Naive thymus-derived CD4-positive, alpha-beta T cell (primary cell): ENCODE measurements at regions not wholly inside any gene's neighbourhood (a gene's known extent, or its start where the extent isn't known, plus 50 kb on each side); places are given as distances from the start of the nearest gene placed in this dataset.

Experiments used
- ATAC-seq: fragments of 150-1000 bp; cut with Tn5 transposase; 2 replicates; pipeline ENCODE4 v1.10.0; 2021; ENCODE audit warnings: mild to moderate bottlenecking, moderate library complexity
- CTCF ChIA-PET: fragments of 350-600 bp; sonication (Branson Sonifier 250); formaldehyde crosslinking; loops from one replicate; lab custom pipeline; 2021; ENCODE audit warnings: antibody characterized with exemption; lab: Charles Lee
- POLR2A ChIA-PET: fragments of 350-600 bp; sonication (Branson Sonifier 250); formaldehyde crosslinking; loops from one replicate; lab custom pipeline; 2021; ENCODE audit warnings: antibody characterized with exemption, inconsistent platforms; lab: Charles Lee
- DNase-seq, 9 donors: peaks; one replicate each; pipeline versions ENCODE4 v3.0.0 to v3.0.0-alpha.2; 2020 to 2022; ENCODE audit warnings: mixed read lengths in 1 of 9
- H3K27ac ChIP-seq: one replicate; pipeline ENCODE4 v1.7.0; 2013; ENCODE audit warnings: mild to moderate bottlenecking, low read depth, low read length, moderate library complexity
- H3K27me3 ChIP-seq, 2 donors: one replicate each; pipeline ENCODE4 v1.7.0; 2013; ENCODE audit warnings: low read length in 2 of 2, mild to moderate bottlenecking in 2 of 2, moderate library complexity in 2 of 2; ENCODE audit not compliant: control insufficient read depth in 2 of 2, insufficient read depth in 2 of 2
- H3K36me3 ChIP-seq, 3 experiments: 1 replicate in 2 of 3; 2 replicates in 1 of 3; pipeline ENCODE4 v1.7.0; 2013; ENCODE audit warnings: low read length in 3 of 3, mild to moderate bottlenecking in 3 of 3, moderate library complexity in 1 of 3; ENCODE audit not compliant: insufficient read depth in 3 of 3, control insufficient read depth in 2 of 3
- H3K4me1 ChIP-seq, 2 donors: one replicate each; pipeline ENCODE4 v1.7.0; 2013; ENCODE audit warnings: low read length in 2 of 2, mild to moderate bottlenecking in 2 of 2, moderate library complexity in 1 of 2; ENCODE audit not compliant: control insufficient read depth in 2 of 2, insufficient read depth in 2 of 2
- H3K4me3 ChIP-seq: 2 replicates; pipeline ENCODE4 v1.7.0; 2013; ENCODE audit warnings: mild to moderate bottlenecking, low read length
- H3K9me3 ChIP-seq, 3 experiments: 1 replicate in 2 of 3; 2 replicates in 1 of 3; pipeline ENCODE4 v1.7.0; 2013; ENCODE audit warnings: low read length in 3 of 3; ENCODE audit not compliant: control insufficient read depth in 2 of 3
- H3K27ac Mint-ChIP-seq, 9 donors: one replicate each; pipeline ENCODE4 v1.8.0; 2020 to 2022; ENCODE audit warnings: mixed read lengths in 9 of 9, mild to moderate bottlenecking in 8 of 9, moderate library complexity in 5 of 9, inconsistent platforms in 2 of 9
- H3K27me3 Mint-ChIP-seq, 5 donors: one replicate each; pipeline ENCODE4 v1.8.0; 2021 to 2022; ENCODE audit warnings: mixed read lengths in 5 of 5, mild to moderate bottlenecking in 1 of 5
- H3K36me3 Mint-ChIP-seq, 5 donors: one replicate each; pipeline ENCODE4 v1.8.0; 2020 to 2022; ENCODE audit warnings: mixed read lengths in 5 of 5, mild to moderate bottlenecking in 3 of 5, inconsistent platforms in 1 of 5
- H3K4me1 Mint-ChIP-seq, 7 donors: one replicate each; pipeline ENCODE4 v1.8.0; 2020 to 2022; ENCODE audit warnings: mixed read lengths in 7 of 7, mild to moderate bottlenecking in 3 of 7, inconsistent platforms in 1 of 7
- H3K4me3 Mint-ChIP-seq, 10 donors: one replicate each; pipeline ENCODE4 v1.8.0; 2020 to 2022; ENCODE audit warnings: mild to moderate bottlenecking in 10 of 10, mixed read lengths in 10 of 10, moderate library complexity in 6 of 10, inconsistent platforms in 2 of 10
- H3K9me3 Mint-ChIP-seq, 11 donors: one replicate each; pipeline ENCODE4 v1.8.0; 2020 to 2022; ENCODE audit warnings: mixed read lengths in 11 of 11, mild to moderate bottlenecking in 4 of 11, inconsistent platforms in 1 of 11, moderate library complexity in 1 of 11
- intact Hi-C, 2 donors: fragments of 100-400 bp; cut with micrococcal nuclease; formaldehyde crosslinking; loops; one replicate each; pipeline ENCODE4 v1.15.1; 2023

- no peak overlapping the region for H3K4me3 ChIP-seq
- H3K36me3 Mint-ChIP-seq: no peaks in the 10 kb centered on the region
- no peaks in the 10 kb centered on the region for H3K9me3 ChIP-seq
- no peaks in the 10 kb centered on the region for H3K4me1 Mint-ChIP-seq
- peaks cover 0 to 21% (median 6%) of the 10 kb centered on the region in 11 donors for H3K9me3 Mint-ChIP-seq
- H3K27ac Mint-ChIP-seq: no peak overlapping the region
- intact Hi-C loops: no loop called here
- H3K4me1 ChIP-seq: no peaks in the 10 kb centered on the region
- H3K27me3 Mint-ChIP-seq: no peaks in the 10 kb centered on the region
- no peak for DNase-seq
- ChIA-PET POLR2A (no interaction called here), CTCF (no interaction called here)
- no peaks in the 10 kb centered on the region for H3K27me3 ChIP-seq
- H3K4me3 Mint-ChIP-seq: no peak overlapping the region
- ATAC-seq: no peak
- H3K36me3 ChIP-seq: no peaks in the 10 kb centered on the region
- H3K27ac ChIP-seq: no peak overlapping the region
Observed at GRCh38 chr7:145691377-145691914, 425.2 kb upstream of the CNTNAP2 start.

GRCh38 chr7:145681646-145682045 is 435.0 kb upstream of the CNTNAP2 start:
- H3K9me3 Mint-ChIP-seq: peaks cover 0 to 19% (median 3%) of the 10 kb centered on the region in 11 donors
- Histone ChIP-seq H3K27me3 (no peaks in the 10 kb centered on the region), H3K9me3 (no peaks in the 10 kb centered on the region), H3K36me3 (no peaks in the 10 kb centered on the region), H3K4me1 (no peaks in the 10 kb centered on the region), H3K27ac (no peak overlapping the region), H3K4me3 (no peak overlapping the region)
- DNase-seq (no peak), ATAC-seq (no peak)
- no peak overlapping the region for H3K27ac Mint-ChIP-seq
- H3K27me3 Mint-ChIP-seq: no peaks in the 10 kb centered on the region
- no peak overlapping the region for H3K4me3 Mint-ChIP-seq
- ChIA-PET POLR2A (no interaction called here), CTCF (no interaction called here)
- no peaks in the 10 kb centered on the region for H3K36me3 Mint-ChIP-seq
- intact Hi-C loops: no loop called here
- H3K4me1 Mint-ChIP-seq: no peaks in the 10 kb centered on the region

- no peaks in the 10 kb centered on the region for H3K36me3 Mint-ChIP-seq
- no peaks in the 10 kb centered on the region for H3K4me1 ChIP-seq
- no peaks in the 10 kb centered on the region for H3K36me3 ChIP-seq
- intact Hi-C loops: no loop called here
- ATAC-seq: no peak
- CTCF ChIA-PET: no interaction called here
- no peaks in the 10 kb centered on the region for H3K4me1 Mint-ChIP-seq
- H3K27ac ChIP-seq: no peak overlapping the region
- peaks cover 0 to 14% (median 2%) of the 10 kb centered on the region in 11 donors for H3K9me3 Mint-ChIP-seq
- no peaks in the 10 kb centered on the region for H3K27me3 ChIP-seq
- no peak for DNase-seq
- H3K27ac Mint-ChIP-seq: no peak overlapping the region
- POLR2A ChIA-PET: no interaction called here
- H3K4me3 ChIP-seq: no peak overlapping the region
- H3K4me3 Mint-ChIP-seq: no peak overlapping the region
- H3K9me3 ChIP-seq: no peaks in the 10 kb centered on the region
- no peaks in the 10 kb centered on the region for H3K27me3 Mint-ChIP-seq
Observed at GRCh38 chr7:145681159-145681558, 435.4 kb upstream of the CNTNAP2 start.

DNA sequence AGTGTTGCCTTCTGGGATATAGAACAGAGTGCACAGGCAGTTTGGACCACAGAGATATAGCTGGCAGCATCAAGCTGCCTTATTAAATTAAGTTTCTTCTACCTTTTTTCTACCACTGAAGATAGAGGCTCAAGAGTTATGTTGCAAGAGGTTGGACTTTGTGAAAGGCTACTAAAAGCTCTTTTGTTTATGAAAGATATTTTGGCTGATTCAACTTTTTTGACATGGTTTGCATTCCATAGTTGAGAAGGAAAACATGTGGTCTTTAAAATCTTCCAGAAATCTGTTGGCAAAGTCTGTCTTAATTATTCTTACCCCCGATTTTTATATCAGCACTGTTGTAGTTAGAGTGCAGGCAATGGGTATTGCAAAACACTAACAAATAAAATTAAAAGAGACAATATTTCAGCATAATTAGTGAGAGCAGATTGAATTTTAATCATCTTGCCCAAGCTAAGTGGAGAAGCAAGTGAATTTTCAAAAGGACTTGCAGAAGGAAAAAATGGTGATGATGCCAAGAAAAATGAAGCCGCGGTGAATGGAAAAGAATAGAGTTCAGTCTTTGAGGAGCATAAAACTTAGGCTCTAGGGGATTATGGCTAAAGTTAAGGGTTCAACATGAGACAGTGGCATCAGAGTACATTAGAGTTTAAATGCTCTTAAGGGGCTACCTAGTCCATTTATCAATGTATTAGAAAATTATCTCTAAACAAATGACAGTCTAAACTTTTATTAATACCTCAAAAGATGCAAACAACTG is 450.9 kb upstream of the CNTNAP2 start:
- POLR2A ChIA-PET: no interaction called here

DNA sequence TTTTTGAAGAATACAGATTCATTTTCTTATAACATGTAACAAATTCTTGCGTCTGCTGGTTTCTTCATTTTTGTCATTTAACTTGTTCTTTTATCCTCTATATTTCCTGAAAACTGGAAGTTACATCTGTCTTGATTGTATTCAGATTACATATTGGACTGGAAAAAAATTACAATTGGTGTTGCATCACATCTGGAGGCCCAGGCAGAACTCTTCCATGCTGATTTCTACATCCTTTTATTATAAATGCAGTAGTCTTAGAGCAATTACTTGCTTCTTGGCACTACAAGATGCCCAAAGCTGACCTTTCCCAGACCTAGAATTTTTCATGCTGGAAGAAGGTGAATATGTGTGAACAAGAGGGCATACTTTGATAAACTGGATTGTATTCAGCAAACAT is 460.9 kb upstream of the CNTNAP2 start:
- DNase-seq (no peak), ATAC-seq (no peak)
- no peaks in the 10 kb centered on the region for H3K36me3 Mint-ChIP-seq
- Histone ChIP-seq H3K36me3 (no peaks in the 10 kb centered on the region), H3K27ac (no peak overlapping the region), H3K9me3 (no peaks in the 10 kb centered on the region), H3K27me3 (no peaks in the 10 kb centered on the region), H3K4me3 (no peak overlapping the region), H3K4me1 (no peaks in the 10 kb centered on the region)
- no peaks in the 10 kb centered on the region for H3K27me3 Mint-ChIP-seq
- peaks cover 0 to 26% (median 3%) of the 10 kb centered on the region in 11 donors for H3K9me3 Mint-ChIP-seq
- H3K4me3 Mint-ChIP-seq: no peak overlapping the region
- intact Hi-C loops: no loop called here
- H3K27ac Mint-ChIP-seq: no peak overlapping the region
- CTCF ChIA-PET: no interaction called here
- POLR2A ChIA-PET: no interaction called here
- no peaks in the 10 kb centered on the region for H3K4me1 Mint-ChIP-seq

More for the DNA sequence above, 450.9 kb upstream of the CNTNAP2 start:
- H3K4me3 Mint-ChIP-seq: no peak overlapping the region
- ATAC-seq: no peak
- peaks cover 3 to 22% (median 10%) of the 10 kb centered on the region in 11 donors for H3K9me3 Mint-ChIP-seq
- no peaks in the 10 kb centered on the region for H3K27me3 ChIP-seq
- H3K9me3 ChIP-seq: no peaks in the 10 kb centered on the region
- H3K4me1 ChIP-seq: no peaks in the 10 kb centered on the region
- H3K4me1 Mint-ChIP-seq: no peaks in the 10 kb centered on the region
- intact Hi-C loops: no loop called here
- H3K27ac Mint-ChIP-seq: no peak overlapping the region
- H3K27ac ChIP-seq: no peak overlapping the region
- no peak for DNase-seq
- peaks cover 0 to 3% (median 0%) of the 10 kb centered on the region in 5 donors for H3K36me3 Mint-ChIP-seq
- no peaks in the 10 kb centered on the region for H3K36me3 ChIP-seq
- no peaks in the 10 kb centered on the region for H3K27me3 Mint-ChIP-seq
- no peak overlapping the region for H3K4me3 ChIP-seq
- CTCF ChIA-PET: no interaction called here

DNA sequence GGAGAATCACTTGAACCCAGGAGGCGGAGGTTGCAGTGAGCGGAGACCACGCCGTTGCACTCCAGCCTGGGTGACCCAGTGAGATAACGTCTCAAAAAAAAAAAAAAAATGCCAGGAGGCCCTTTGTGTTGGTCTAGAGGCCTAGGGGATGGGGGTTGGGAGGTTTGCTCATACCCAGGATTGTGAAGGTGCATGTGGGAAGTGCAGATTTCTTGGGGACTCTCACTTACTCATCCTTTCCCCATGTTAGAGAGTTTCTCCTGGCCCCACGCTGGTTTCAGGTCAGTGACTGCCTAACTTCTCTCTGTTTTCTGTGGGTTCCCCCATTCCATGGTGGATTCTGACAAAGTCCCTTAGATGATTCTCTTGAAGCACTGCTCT is 471.5 kb upstream of the CNTNAP2 start:
- H3K27ac ChIP-seq: no peak overlapping the region
- H3K4me1 Mint-ChIP-seq: no peaks in the 10 kb centered on the region
- H3K36me3 ChIP-seq: no peaks in the 10 kb centered on the region
- ATAC-seq (no peak), DNase-seq (no peak)
- no peak overlapping the region for H3K4me3 Mint-ChIP-seq
- H3K4me3 ChIP-seq: no peak overlapping the region
- H3K9me3 Mint-ChIP-seq: peaks cover 1 to 35% (median 9%) of the 10 kb centered on the region in 11 donors
- intact Hi-C loops: no loop called here
- H3K27me3 ChIP-seq: no peaks in the 10 kb centered on the region
- H3K27me3 Mint-ChIP-seq: no peaks in the 10 kb centered on the region
- H3K9me3 ChIP-seq: peaks cover 0 to 4% (median 0%) of the 10 kb centered on the region in 3 experiments
- H3K4me1 ChIP-seq: no peaks in the 10 kb centered on the region
- H3K36me3 Mint-ChIP-seq: no peaks in the 10 kb centered on the region
- ChIA-PET CTCF (no interaction called here), POLR2A (no interaction called here)
- H3K27ac Mint-ChIP-seq: no peak overlapping the region
